Neural cell (in vitro differentiated cells): ENCODE measurements at regions not wholly inside any gene's neighbourhood (a gene's known extent, or its start where the extent isn't known, plus 50 kb on each side); places are given as distances from the start of the nearest gene placed in this dataset.

Experiments used
- H2AFZ ChIP-seq: fragments of 200-600, 300-800 bp; sonication (generic), shearing (Covaris generic); 2 replicates; pipeline ENCODE4 v1.6.0; 2014; ENCODE audit warnings: low read depth, mild to moderate bottlenecking, antibody characterized with exemption, low read length, moderate library complexity
- H3F3A ChIP-seq: fragments of 200-600 bp; shearing (Covaris generic); 2 replicates; pipeline ENCODE4 v1.6.1; 2016; ENCODE audit warnings: mild to moderate bottlenecking, moderate library complexity, mixed read lengths, antibody characterized with exemption, low read length; ENCODE audit not compliant: insufficient read depth, poor library complexity, severe bottlenecking
- H3K27ac ChIP-seq: fragments of 200-600, 300-800 bp; sonication (generic), shearing (Covaris generic); 2 replicates; pipeline ENCODE4 v1.5.1; 2014; ENCODE audit warnings: mild to moderate bottlenecking, low read length, moderate library complexity
- H3K27me3 ChIP-seq: fragments of 300-800, 200-600 bp; sonication (generic), shearing (Covaris generic); 2 replicates; pipeline ENCODE4 v1.6.0; 2014; ENCODE audit warnings: mild to moderate bottlenecking, low read depth, low read length, moderate library complexity; ENCODE audit not compliant: insufficient read depth
- H3K36me3 ChIP-seq: fragments of 300-800, 200-600 bp; sonication (generic), shearing (Covaris generic); 2 replicates; pipeline ENCODE4 v1.5.1; 2014; ENCODE audit warnings: mild to moderate bottlenecking, antibody characterized with exemption, low read length, moderate library complexity; ENCODE audit not compliant: insufficient read depth
- H3K4me2 ChIP-seq: fragments of 300-800, 200-600 bp; sonication (generic), shearing (Covaris generic); 2 replicates; pipeline ENCODE4 v1.6.0; 2014; ENCODE audit warnings: mild to moderate bottlenecking, low read length
- H3K4me3 ChIP-seq: fragments of 300-800, 200-600 bp; sonication (generic), shearing (Covaris generic); 2 replicates; pipeline ENCODE4 v1.5.1; 2014; ENCODE audit warnings: mild to moderate bottlenecking, low read length, moderate library complexity
- H3K79me2 ChIP-seq: fragments of 200-600 bp; shearing (Covaris generic); replicated peaks from 2 replicates; pipeline ENCODE4 v1.6.0; 2014; ENCODE audit warnings: mild to moderate bottlenecking, low read length, moderate library complexity; ENCODE audit not compliant: insufficient read depth
- H3K9ac ChIP-seq: fragments of 300-800, 200-600 bp; sonication (generic), shearing (Covaris generic); 2 replicates; pipeline ENCODE4 v1.6.1; 2016; ENCODE audit warnings: mild to moderate bottlenecking, low read length, mixed read lengths
- H3K9me2 ChIP-seq: fragments of 200-600 bp; shearing (Covaris generic); 2 replicates; pipeline ENCODE4 v1.6.1; 2016; ENCODE audit warnings: mild to moderate bottlenecking, low read length, mixed read lengths; ENCODE audit not compliant: insufficient read depth
- H3K9me3 ChIP-seq: fragments of 200-600, 300-800 bp; sonication (generic), shearing (Covaris generic); 2 replicates; pipeline ENCODE4 v1.6.1; 2016; ENCODE audit warnings: mild to moderate bottlenecking, mixed run types, low read length, moderate library complexity, mixed read lengths
- H4K20me1 ChIP-seq: fragments of 200-600 bp; shearing (Covaris generic); 2 replicates; pipeline ENCODE4 v1.6.1; 2016; ENCODE audit warnings: mild to moderate bottlenecking, mixed run types; ENCODE audit not compliant: insufficient read depth
- CTCF ChIP-seq: fragments of 450-650 bp; IDR thresholded peaks from 2 replicates; pipeline ENCODE4 v1.5.1; 2014; ENCODE audit warnings: antibody characterized with exemption, mild to moderate bottlenecking, moderate library complexity; ENCODE audit not compliant: poor library complexity, severe bottlenecking
- EP300 ChIP-seq: fragments of 450-650 bp; conservative IDR thresholded peaks from 2 replicates; pipeline ENCODE4 v1.6.1; 2014; ENCODE audit warnings: antibody characterized with exemption, mild to moderate bottlenecking, moderate library complexity; ENCODE audit not compliant: poor library complexity, severe bottlenecking
- EZH2 ChIP-seq: fragments of 200-600, 300-800 bp; shearing (Covaris generic), sonication (generic); IDR thresholded peaks from 2 replicates; pipeline ENCODE4 v1.6.1; 2014; ENCODE audit warnings: antibody characterized with exemption, low read length, borderline replicate concordance, mild to moderate bottlenecking; ENCODE audit not compliant: insufficient read depth, poor library complexity, severe bottlenecking
- MXI1 ChIP-seq: fragments of 450-650 bp; conservative IDR thresholded peaks from 2 replicates; pipeline ENCODE4 v1.6.1; 2014; ENCODE audit warnings: antibody characterized with exemption, mild to moderate bottlenecking; ENCODE audit not compliant: poor library complexity, severe bottlenecking
- POLR2AphosphoS5 ChIP-seq: IDR thresholded peaks from 2 replicates; pipeline ENCODE4 v1.6.1; 2012
- RAD21 ChIP-seq: fragments of 450-650 bp; conservative IDR thresholded peaks from 2 replicates; pipeline ENCODE4 v1.6.1; 2014; ENCODE audit warnings: antibody characterized with exemption, mild to moderate bottlenecking, moderate library complexity
- REST ChIP-seq: IDR thresholded peaks from 2 replicates; pipeline ENCODE4 v1.6.1; 2012; ENCODE audit warnings: borderline replicate concordance
- SMC3 ChIP-seq: fragments of 450-650 bp; conservative IDR thresholded peaks from 2 replicates; pipeline ENCODE4 v1.6.1; 2014; ENCODE audit warnings: antibody characterized with exemption, mild to moderate bottlenecking, moderate library complexity; ENCODE audit not compliant: poor library complexity
- TAF1 ChIP-seq: IDR thresholded peaks from 2 replicates; pipeline ENCODE4 v1.6.1; 2012; ENCODE audit warnings: low read depth

GRCh38 chr3:117735481-117736101 is 1026.0 kb downstream of the TUSC7 start:
- TF ChIP-seq MXI1 (no peak), POLR2AphosphoS5 (peak; percentile 11), SMC3 (no peak), REST (peak; percentile 24)

GRCh38 chr3:117736846-117737245 is 1027.3 kb downstream of the TUSC7 start:
- Histone ChIP-seq H3K4me2 (no peak overlapping the region), H4K20me1 (no peaks in the 10 kb centered on the region), H3K9me3 (no peaks in the 10 kb centered on the region)

More at GRCh38 chr3:117735481-117736101, 1026.0 kb downstream of the TUSC7 start:
- no peak overlapping the region for H2AFZ ChIP-seq
- no peaks in the 10 kb centered on the region for H4K20me1 ChIP-seq
- H3K9me2 ChIP-seq: no peaks in the 10 kb centered on the region
- no peaks in the 10 kb centered on the region for H3K9me3 ChIP-seq
- no peaks in the 10 kb centered on the region for H3F3A ChIP-seq
- H3K4me2 ChIP-seq: no peak overlapping the region
- no peaks in the 10 kb centered on the region for H3K27me3 ChIP-seq
- H3K79me2 ChIP-seq: no peaks in the 10 kb centered on the region
- peak overlapping the region; percentile 22 for H3K4me3 ChIP-seq
- no peak overlapping the region for H3K9ac ChIP-seq
- no peaks in the 10 kb centered on the region for H3K36me3 ChIP-seq
- peak overlapping the region; percentile 51 for H3K27ac ChIP-seq

More at GRCh38 chr3:117736846-117737245, 1027.3 kb downstream of the TUSC7 start:
- Histone ChIP-seq H3K9me2 (no peaks in the 10 kb centered on the region), H3K27me3 (no peaks in the 10 kb centered on the region), H3K27ac (no peak overlapping the region), H3K4me3 (no peak overlapping the region), H3F3A (no peaks in the 10 kb centered on the region), H3K36me3 (no peaks in the 10 kb centered on the region), H3K79me2 (no peaks in the 10 kb centered on the region), H3K9ac (no peak overlapping the region), H2AFZ (no peak overlapping the region)
- no peak for TF ChIP-seq TAF1
- no peak for TF ChIP-seq MXI1
- no peak for TF ChIP-seq REST
- no peak for TF ChIP-seq POLR2AphosphoS5
- no peak for TF ChIP-seq CTCF
- TF ChIP-seq RAD21: no peak
- TF ChIP-seq SMC3: no peak
- TF ChIP-seq EP300: no peak
- no peak for TF ChIP-seq EZH2
